Esophagus muscularis mucosa (tissue), 4 donors: ENCODE measurements at regions not wholly inside any gene's neighbourhood (a gene's known extent, or its start where the extent isn't known, plus 50 kb on each side); places are given as distances from the start of the nearest gene placed in this dataset.

ENCODE experiments used
- CTCF ChIP-seq, 3 experiments: fragments of 200-600 bp in 2 of 3; fragments of 450-650 bp in 1 of 3; sonication (generic) in 2 of 3; IDR thresholded peaks; one replicate each; pipeline ENCODE4 v1.5.1; 2017 to 2019; ENCODE audit warnings: antibody characterized with exemption in 3 of 3, mild to moderate bottlenecking in 2 of 3, moderate library complexity in 1 of 3
- EP300 ChIP-seq: sonication (generic); formaldehyde crosslinking; IDR thresholded peaks from one replicate; pipeline ENCODE4 v1.6.1; 2017; ENCODE audit warnings: antibody characterized with exemption
- POLR2A ChIP-seq: fragments of 450-650 bp; IDR thresholded peaks from one replicate; pipeline ENCODE4 v1.6.1; 2017; ENCODE audit warnings: antibody characterized with exemption, moderate library complexity, mild to moderate bottlenecking, low read depth
- POLR2AphosphoS5 ChIP-seq, 2 donors: sonication (generic); formaldehyde crosslinking; IDR thresholded peaks; one replicate each; pipeline ENCODE4 v1.6.1; 2017; ENCODE audit warnings: antibody characterized with exemption in 2 of 2

GRCh38 chr10:121266370-121266769 is 331.9 kb downstream of the FGFR2 start:
- TF ChIP-seq EP300 (no peak), POLR2AphosphoS5 (IDR thresholded peaks at IDR 0.05) (no peak), CTCF (IDR thresholded peaks at IDR 0.05) (no peak), POLR2A (no peak)
